ENCODE measurements at regions not wholly inside any gene's neighbourhood (a gene's known extent, or its start where the extent isn't known, plus 50 kb on each side); places are given as distances from the start of the nearest gene placed in this dataset.

DNA sequence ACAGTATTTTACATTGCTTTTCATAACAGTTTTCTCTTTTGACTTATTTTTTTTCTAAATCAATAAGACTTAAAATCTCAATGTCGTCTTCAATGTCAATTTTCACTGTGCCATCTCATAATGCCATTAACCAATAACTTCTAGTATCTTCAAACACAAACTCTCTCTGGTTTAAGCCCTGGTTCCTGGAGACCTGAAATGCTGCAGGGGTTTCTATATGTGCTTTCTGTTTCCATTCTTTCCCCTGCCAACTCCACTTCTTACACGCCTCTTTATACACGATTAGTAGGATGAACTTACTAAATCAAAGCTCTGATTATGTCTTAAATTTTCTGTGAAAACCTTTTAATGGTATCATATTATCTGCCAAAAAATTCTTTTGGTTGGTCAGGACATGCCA is 191.4 kb downstream of the AMY1C start:
- intact Hi-C loops (cut with micrococcal nuclease): no loop called here
- no peak for DNase-seq
- H3K9me3 ChIP-seq (replicated peaks): no peaks in the 10 kb centered on the region
- TF ChIP-seq CTCF (IDR thresholded peaks at IDR 0.05; ENCODE audit: borderline replicate concordance): no peak
- H3K4me1 ChIP-seq: no peaks in the 10 kb centered on the region
- H3K27ac ChIP-seq (replicated peaks): no peak overlapping the region
- H3K27me3 ChIP-seq (ENCODE audit: low read depth): no peaks in the 10 kb centered on the region
- H3K36me3 ChIP-seq: no peaks in the 10 kb centered on the region
- no peak overlapping the region for H3K4me3 ChIP-seq

- intact Hi-C loops (cut with micrococcal nuclease): no loop called here
- no peaks in the 10 kb centered on the region for H3K4me1 ChIP-seq
- no peak overlapping the region for H3K4me3 ChIP-seq
- H3K27me3 ChIP-seq (ENCODE audit: low read depth): no peaks in the 10 kb centered on the region
- H3K9me3 ChIP-seq (replicated peaks): no peaks in the 10 kb centered on the region
- DNase-seq: no peak
- no peak overlapping the region for H3K27ac ChIP-seq (replicated peaks)
- no peak for TF ChIP-seq CTCF (IDR thresholded peaks at IDR 0.05; ENCODE audit: borderline replicate concordance)
- H3K36me3 ChIP-seq: no peaks in the 10 kb centered on the region
Measured at GRCh38 chr1:103942029-103942428, 192.3 kb downstream of the AMY1C start.

DNA sequence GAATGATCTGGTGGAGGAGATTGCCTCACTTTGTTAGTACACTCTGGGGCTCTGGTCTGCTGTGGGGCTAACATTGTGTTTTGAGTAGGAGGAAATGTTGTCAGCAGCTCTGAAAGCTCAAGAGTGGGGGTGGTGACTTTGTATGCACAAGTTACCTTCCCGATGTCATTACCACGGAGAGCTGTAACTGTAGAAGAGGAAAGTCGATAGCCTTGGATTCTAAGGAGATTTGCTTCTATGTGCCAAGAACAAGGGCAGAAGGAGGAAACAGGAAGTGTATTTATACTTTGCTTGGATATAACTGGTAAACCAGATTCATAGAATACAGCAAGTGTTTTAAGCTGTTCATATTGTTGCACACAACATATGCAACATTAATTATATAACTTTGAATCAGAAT is 196.1 kb downstream of the AMY1C start:
- intact Hi-C loops (cut with micrococcal nuclease): no loop called here

DNA sequence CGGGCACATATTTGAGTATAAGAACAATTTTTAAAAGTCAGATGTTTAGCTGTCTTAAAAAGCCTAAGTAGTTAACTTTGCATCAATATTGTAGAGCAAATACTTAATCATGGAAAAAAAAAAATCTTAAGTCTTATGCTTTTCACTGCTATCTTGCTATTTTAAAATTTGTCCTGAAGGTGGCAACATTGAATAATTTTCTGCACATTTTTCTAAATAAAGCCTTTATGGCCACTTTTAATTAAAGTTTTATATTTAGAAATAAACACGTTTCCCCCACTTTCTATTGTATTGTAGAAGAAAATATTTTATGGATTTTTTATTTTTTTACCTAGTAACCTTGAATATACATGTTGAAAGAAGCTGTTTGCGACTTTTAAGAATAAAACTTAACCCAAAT is 198.8 kb downstream of the AMY1C start:
- no peak overlapping the region for H3K27ac ChIP-seq (replicated peaks)
- DNase-seq: no peak
- no peaks in the 10 kb centered on the region for H3K36me3 ChIP-seq
- H3K4me1 ChIP-seq: no peaks in the 10 kb centered on the region
- no peak for TF ChIP-seq CTCF (IDR thresholded peaks at IDR 0.05; ENCODE audit: borderline replicate concordance)
- H3K27me3 ChIP-seq (ENCODE audit: low read depth): no peaks in the 10 kb centered on the region
- H3K4me3 ChIP-seq: no peak overlapping the region
- intact Hi-C loops (cut with micrococcal nuclease): no loop called here
- no peaks in the 10 kb centered on the region for H3K9me3 ChIP-seq (replicated peaks)

More for the DNA sequence above, 196.1 kb downstream of the AMY1C start:
- no peaks in the 10 kb centered on the region for H3K27me3 ChIP-seq (ENCODE audit: low read depth)
- no peaks in the 10 kb centered on the region for H3K36me3 ChIP-seq
- no peak for TF ChIP-seq CTCF (IDR thresholded peaks at IDR 0.05; ENCODE audit: borderline replicate concordance)
- H3K4me1 ChIP-seq: no peaks in the 10 kb centered on the region
- H3K4me3 ChIP-seq: no peak overlapping the region
- no peak for DNase-seq
- no peaks in the 10 kb centered on the region for H3K9me3 ChIP-seq (replicated peaks)
- H3K27ac ChIP-seq (replicated peaks): no peak overlapping the region

GRCh38 chr1:103949779-103950178 is 200.1 kb downstream of the AMY1C start:
- no peaks in the 10 kb centered on the region for H3K9me3 ChIP-seq (replicated peaks)
- H3K36me3 ChIP-seq: no peaks in the 10 kb centered on the region
- intact Hi-C loops (cut with micrococcal nuclease): no loop called here
- no peaks in the 10 kb centered on the region for H3K27me3 ChIP-seq (ENCODE audit: low read depth)
- no peak overlapping the region for H3K4me3 ChIP-seq
- DNase-seq: no peak
- no peaks in the 10 kb centered on the region for H3K4me1 ChIP-seq
- no peak for TF ChIP-seq CTCF (IDR thresholded peaks at IDR 0.05; ENCODE audit: borderline replicate concordance)
- H3K27ac ChIP-seq (replicated peaks): no peak overlapping the region

DNA sequence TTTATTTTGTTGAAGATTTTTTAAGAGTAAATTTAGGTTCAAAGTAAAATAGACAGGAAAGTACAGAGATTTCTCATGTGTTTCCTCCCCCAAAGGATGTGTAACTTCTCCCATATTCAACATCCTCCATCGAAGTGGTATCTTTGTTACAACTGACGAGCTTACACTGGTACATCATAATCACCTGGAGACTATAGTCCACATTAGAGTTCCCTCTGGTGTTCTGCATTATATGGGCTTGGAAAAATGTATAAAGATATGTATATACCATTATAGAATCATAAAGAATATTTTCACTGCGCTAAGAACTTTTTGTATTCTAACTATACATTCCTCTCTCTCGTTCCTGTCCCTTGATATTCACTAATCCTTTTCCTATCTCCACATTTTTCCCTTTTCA is 203.7 kb downstream of the AMY1C start:
- Histone ChIP-seq H3K9me3 (replicated peaks) (no peaks in the 10 kb centered on the region), H3K27ac (replicated peaks) (no peak overlapping the region), H3K36me3 (no peaks in the 10 kb centered on the region), H3K4me3 (no peak overlapping the region), H3K27me3 (ENCODE audit: low read depth) (no peaks in the 10 kb centered on the region), H3K4me1 (no peaks in the 10 kb centered on the region)
- intact Hi-C loops (cut with micrococcal nuclease): no loop called here
- peak; percentile 28 for TF ChIP-seq CTCF (IDR thresholded peaks at IDR 0.05; ENCODE audit: borderline replicate concordance)
- no peak for DNase-seq

All from left ventricle myocardium inferior (tissue), 1 donor.